ENCODE measurements at regions not wholly inside any gene's neighbourhood (a gene's known extent, or its start where the extent isn't known, plus 50 kb on each side); places are given as distances from the start of the nearest gene placed in this dataset.

- TF ChIP-seq EZH2 (IDR thresholded peaks at IDR 0.05; ENCODE audit: insufficient read depth, poor library complexity, severe bottlenecking), result no peak
- no peak for TF ChIP-seq EZH2phosphoT487 (IDR thresholded peaks at IDR 0.05; ENCODE audit: insufficient read depth, low read depth)
Measured at GRCh38 chr12:75628916-75629315, 117.5 kb upstream of the KRR1 start.
